Activated CD4-positive, alpha-beta memory T cell treated with anti-CD3 and anti-CD28 coated beads, Interleukin-2, amount 10 ng/mL, durations not matched to agents 7 days and 5 days (primary cell): ENCODE measurements at regions not wholly inside any gene's neighbourhood (a gene's known extent, or its start where the extent isn't known, plus 50 kb on each side); places are given as distances from the start of the nearest gene placed in this dataset.

ENCODE experiments used
- CTCF ChIA-PET: fragments of 350-600 bp; sonication (Branson Sonifier 250); formaldehyde crosslinking; loops from one replicate; lab custom pipeline; 2021; ENCODE audit warnings: antibody characterized with exemption, inconsistent platforms; lab: Charles Lee
- POLR2A ChIA-PET: fragments of 350-600 bp; sonication (Branson Sonifier 250); formaldehyde crosslinking; loops from one replicate; lab custom pipeline; 2021; ENCODE audit warnings: antibody characterized with exemption; lab: Charles Lee
- DNase-seq: peaks from one replicate; pipeline ENCODE4 v3.0.0-alpha.2; 2020
- H3K27ac Mint-ChIP-seq: one replicate; pipeline ENCODE4 v1.8.0; 2021; ENCODE audit warnings: mild to moderate bottlenecking, mixed read lengths
- H3K27me3 Mint-ChIP-seq: one replicate; pipeline ENCODE4 v1.8.0; 2021; ENCODE audit warnings: mixed read lengths
- H3K36me3 Mint-ChIP-seq: one replicate; pipeline ENCODE4 v1.8.0; 2021; ENCODE audit warnings: low read depth, mixed read lengths
- H3K4me1 Mint-ChIP-seq: one replicate; pipeline ENCODE4 v1.8.0; 2021; ENCODE audit warnings: mixed read lengths
- H3K4me3 Mint-ChIP-seq: one replicate; pipeline ENCODE4 v1.8.0; 2021; ENCODE audit warnings: mild to moderate bottlenecking, mixed read lengths
- H3K9me3 Mint-ChIP-seq: one replicate; pipeline ENCODE4 v1.8.0; 2021; ENCODE audit warnings: mixed read lengths

DNA sequence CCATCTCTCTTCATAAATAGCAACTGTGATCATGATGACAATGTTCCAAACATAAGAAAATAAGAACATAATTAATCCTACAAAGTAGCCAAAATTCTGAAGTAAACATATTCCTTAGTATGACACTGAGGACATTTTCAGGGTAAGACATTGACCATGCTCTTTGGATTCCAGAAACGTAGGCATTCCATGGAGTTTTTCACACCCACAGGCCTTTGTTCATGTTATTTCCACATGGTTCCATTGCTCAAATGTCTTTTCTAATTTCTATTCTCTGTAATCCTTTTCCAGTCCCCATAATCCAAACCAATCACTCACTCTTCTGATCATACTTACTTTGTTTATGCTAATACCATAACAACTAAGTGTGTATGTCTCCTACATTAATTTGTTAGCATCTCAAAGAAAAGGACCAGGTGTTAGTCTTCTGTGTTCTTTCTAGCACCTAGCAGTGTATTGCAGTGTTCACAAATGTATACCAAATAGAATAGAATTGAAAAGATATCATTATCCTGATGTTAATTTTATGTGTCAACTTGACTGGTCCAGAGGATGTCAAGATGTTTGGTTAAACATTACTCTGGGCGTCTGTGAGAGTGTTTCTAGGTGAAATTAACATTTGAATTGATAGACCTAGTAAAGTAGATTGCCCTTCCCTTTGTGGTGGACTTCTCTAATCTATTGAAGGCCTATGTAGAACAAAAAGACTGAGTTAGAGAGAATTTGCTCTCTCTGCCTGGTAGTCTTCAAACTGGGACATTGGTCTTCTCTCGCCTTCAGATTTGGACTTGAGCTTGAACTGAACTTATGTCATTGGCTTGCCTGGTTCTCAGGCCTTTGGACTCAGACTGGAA, 516.6 kb downstream of the PTPRC start:
- Mint-ChIP-seq H3K27ac (no peak overlapping the region), H3K9me3 (no peaks in the 10 kb centered on the region), H3K4me1 (no peaks in the 10 kb centered on the region), H3K36me3 (no peaks in the 10 kb centered on the region), H3K27me3 (peaks cover 2% of the 10 kb centered on the region), H3K4me3 (no peak overlapping the region)
- ChIA-PET CTCF (no interaction called here), POLR2A (no interaction called here)
- DNase-seq: no peak

DNA sequence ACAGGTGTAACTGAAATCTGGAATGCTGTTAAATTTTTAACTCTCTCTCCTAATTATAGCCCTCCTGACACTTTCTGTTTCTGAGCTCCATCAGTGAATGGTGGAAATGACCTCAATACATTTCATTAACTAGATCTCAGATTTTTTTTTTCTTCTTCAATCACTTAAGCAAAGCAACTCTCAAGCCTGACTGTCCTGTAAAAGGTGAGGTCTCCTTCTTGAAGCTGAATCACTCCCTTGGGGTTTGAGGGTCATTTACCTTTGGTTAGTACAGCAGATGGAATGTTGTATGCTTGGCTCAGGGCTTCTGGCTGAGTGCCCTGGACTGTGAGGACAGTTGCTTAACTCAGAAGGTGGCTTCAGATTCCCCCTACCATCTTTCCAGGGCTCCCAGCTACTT, 518.7 kb downstream of the PTPRC start:
- no peak overlapping the region for H3K4me3 Mint-ChIP-seq
- no peak overlapping the region for H3K27ac Mint-ChIP-seq
- H3K4me1 Mint-ChIP-seq: peaks cover 10% of the 10 kb centered on the region
- no peak for DNase-seq
- ChIA-PET CTCF (no interaction called here), POLR2A (no interaction called here)
- H3K27me3 Mint-ChIP-seq: peaks cover 1% of the 10 kb centered on the region
- H3K9me3 Mint-ChIP-seq: peaks cover 3% of the 10 kb centered on the region
- H3K36me3 Mint-ChIP-seq: peaks cover 2% of the 10 kb centered on the region

DNA sequence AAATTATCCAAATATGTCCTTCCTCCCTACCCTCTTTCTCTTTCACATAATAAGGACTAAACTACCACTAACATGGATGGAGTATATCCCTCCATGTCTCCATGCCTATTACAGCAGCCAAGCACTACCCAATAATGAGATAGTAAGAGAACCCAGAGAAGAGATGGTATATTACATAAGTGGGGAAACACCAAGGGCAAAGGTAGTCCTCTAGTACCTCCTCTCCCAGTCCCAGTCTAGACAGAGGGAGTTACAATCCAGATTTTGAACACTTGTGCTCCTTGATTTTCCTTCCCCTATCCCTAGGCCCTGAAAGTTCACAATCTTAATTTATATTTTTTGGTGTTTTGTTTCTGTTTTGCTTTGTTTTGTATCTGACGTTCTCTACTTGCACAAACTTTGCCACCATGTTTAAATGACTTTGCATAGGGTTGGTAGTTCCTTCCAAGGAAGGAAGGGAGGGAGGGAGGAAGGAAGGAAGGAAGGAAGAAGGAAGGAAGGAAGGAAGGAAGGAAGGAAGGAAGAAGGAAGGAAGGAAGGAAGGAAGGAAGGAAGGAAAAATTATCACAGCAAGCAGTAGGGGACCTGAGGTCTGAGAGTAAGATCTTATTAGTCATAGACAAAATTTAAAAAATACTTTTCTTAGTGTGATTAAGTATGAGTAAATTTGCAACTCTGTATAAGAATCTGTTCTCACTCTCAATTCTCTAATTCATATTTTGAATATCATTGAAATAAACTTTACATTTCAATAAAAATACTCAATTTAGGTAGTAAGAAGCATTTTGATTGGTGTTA, 521.9 kb downstream of the PTPRC start:
- Mint-ChIP-seq H3K36me3 (peaks cover 2% of the 10 kb centered on the region), H3K27me3 (no peaks in the 10 kb centered on the region), H3K9me3 (peaks cover 3% of the 10 kb centered on the region), H3K27ac (no peak overlapping the region), H3K4me3 (no peak overlapping the region), H3K4me1 (peaks cover 28% of the 10 kb centered on the region)
- ChIA-PET POLR2A (no interaction called here), CTCF (no interaction called here)
- DNase-seq: no peak

GRCh38 chr1:199161319-199161680, 522.5 kb downstream of the PTPRC start:
- no peak overlapping the region for H3K27ac Mint-ChIP-seq

GRCh38 chr1:199161766-199162303, 523.0 kb downstream of the PTPRC start:
- CTCF ChIA-PET: interaction anchor here (0.6 kb wide), 1 partner anchor 27 kb away, joined by 3 read pairs; no protein-coding TSS in a partner anchor
- H3K9me3 Mint-ChIP-seq: peaks cover 3% of the 10 kb centered on the region
- H3K4me1 Mint-ChIP-seq: peaks cover 28% of the 10 kb centered on the region
- H3K27ac Mint-ChIP-seq: no peak overlapping the region
- no peaks in the 10 kb centered on the region for H3K27me3 Mint-ChIP-seq
- no peak overlapping the region for H3K4me3 Mint-ChIP-seq
- POLR2A ChIA-PET: no interaction called here
- DNase-seq: no peak
- peaks cover 2% of the 10 kb centered on the region for H3K36me3 Mint-ChIP-seq

More at GRCh38 chr1:199161319-199161680, 522.5 kb downstream of the PTPRC start:
- Mint-ChIP-seq H3K4me3 (no peak overlapping the region), H3K27me3 (no peaks in the 10 kb centered on the region), H3K9me3 (peaks cover 3% of the 10 kb centered on the region), H3K36me3 (peaks cover 2% of the 10 kb centered on the region), H3K4me1 (peaks cover 28% of the 10 kb centered on the region)
- CTCF ChIA-PET: no interaction called here
- no peak for DNase-seq
- POLR2A ChIA-PET: no interaction called here

GRCh38 chr1:199163267-199163666, 524.4 kb downstream of the PTPRC start:
- Mint-ChIP-seq H3K4me1 (peaks cover 28% of the 10 kb centered on the region), H3K27me3 (no peaks in the 10 kb centered on the region), H3K4me3 (no peak overlapping the region), H3K27ac (no peak overlapping the region), H3K9me3 (peaks cover 3% of the 10 kb centered on the region), H3K36me3 (peaks cover 2% of the 10 kb centered on the region)
- CTCF ChIA-PET: no interaction called here
- POLR2A ChIA-PET: interaction anchor here (1.4 kb wide), 1 partner anchor 10 kb away, joined by 10 read pairs; no protein-coding TSS in a partner anchor
- no peak for DNase-seq

GRCh38 chr1:199163670-199164069, 524.8 kb downstream of the PTPRC start:
- H3K27ac Mint-ChIP-seq: no peak overlapping the region
- POLR2A ChIA-PET: interaction anchor here (1.4 kb wide), 1 partner anchor 10 kb away, joined by 10 read pairs; no protein-coding TSS in a partner anchor
- peaks cover 31% of the 10 kb centered on the region for H3K4me1 Mint-ChIP-seq
- H3K27me3 Mint-ChIP-seq: no peaks in the 10 kb centered on the region
- no peak overlapping the region for H3K4me3 Mint-ChIP-seq
- H3K9me3 Mint-ChIP-seq: peaks cover 3% of the 10 kb centered on the region
- H3K36me3 Mint-ChIP-seq: peaks cover 2% of the 10 kb centered on the region
- CTCF ChIA-PET: no interaction called here
- no peak for DNase-seq

GRCh38 chr1:199167460-199167859, 528.6 kb downstream of the PTPRC start:
- H3K9me3 Mint-ChIP-seq: no peaks in the 10 kb centered on the region
- no peaks in the 10 kb centered on the region for H3K27me3 Mint-ChIP-seq
- DNase-seq: no peak
- H3K4me1 Mint-ChIP-seq: peaks cover 32% of the 10 kb centered on the region
- H3K4me3 Mint-ChIP-seq: no peak overlapping the region
- CTCF ChIA-PET: no interaction called here
- H3K27ac Mint-ChIP-seq: no peak overlapping the region
- POLR2A ChIA-PET: no interaction called here
- H3K36me3 Mint-ChIP-seq: no peaks in the 10 kb centered on the region

DNA sequence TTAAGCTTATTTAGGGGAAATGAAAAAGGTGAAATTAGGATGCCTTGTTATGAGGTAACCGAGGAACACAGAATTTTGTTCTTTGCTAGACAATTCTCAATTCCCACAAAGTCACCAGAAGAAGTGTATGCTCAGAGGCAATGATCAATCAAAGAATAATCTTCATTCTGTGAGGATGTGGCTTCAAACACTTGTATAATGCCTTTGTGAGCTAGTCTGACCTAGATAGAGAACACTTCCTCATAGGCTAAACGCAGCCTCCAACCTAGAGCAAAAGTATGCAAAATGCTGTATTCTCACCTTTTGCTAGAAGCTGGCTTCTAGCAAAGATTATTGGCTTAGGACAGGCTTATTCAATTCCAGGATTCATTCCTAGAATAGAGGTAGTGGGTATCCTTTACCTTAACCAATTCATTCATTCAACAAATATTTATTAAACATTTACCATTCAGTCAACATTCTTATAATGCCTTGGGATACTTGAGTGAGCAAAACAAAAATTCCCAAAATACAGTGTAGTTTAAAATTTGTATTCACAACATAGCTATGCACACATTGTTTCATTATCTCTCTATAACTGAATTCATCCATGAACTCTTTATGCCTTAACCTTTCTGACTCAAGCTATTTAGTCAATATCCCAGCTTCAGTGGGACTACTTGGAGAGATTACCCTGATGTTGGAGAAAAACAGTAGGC, 530.2 kb downstream of the PTPRC start:
- Mint-ChIP-seq H3K36me3 (no peaks in the 10 kb centered on the region), H3K9me3 (no peaks in the 10 kb centered on the region), H3K27me3 (no peaks in the 10 kb centered on the region), H3K4me1 (peaks cover 30% of the 10 kb centered on the region), H3K27ac (no peak overlapping the region), H3K4me3 (no peak overlapping the region)
- DNase-seq: no peak
- CTCF ChIA-PET: interaction anchor here (1.6 kb wide), 1 partner anchor 56 kb away, joined by 4 read pairs; no protein-coding TSS in a partner anchor
- POLR2A ChIA-PET: no interaction called here

- H3K9me3 Mint-ChIP-seq: no peaks in the 10 kb centered on the region
- peaks cover 34% of the 10 kb centered on the region for H3K4me1 Mint-ChIP-seq
- H3K27ac Mint-ChIP-seq: no peak overlapping the region
- H3K36me3 Mint-ChIP-seq: no peaks in the 10 kb centered on the region
- no peak for DNase-seq
- H3K4me3 Mint-ChIP-seq: no peak overlapping the region
- CTCF ChIA-PET: no interaction called here
- POLR2A ChIA-PET: no interaction called here
- peaks cover under 1% of the 10 kb centered on the region for H3K27me3 Mint-ChIP-seq
These were observed 531.9 kb downstream of the PTPRC start for GRCh38 chr1:199170711-199171110.

- Mint-ChIP-seq H3K4me1 (peaks cover 34% of the 10 kb centered on the region), H3K9me3 (no peaks in the 10 kb centered on the region), H3K36me3 (no peaks in the 10 kb centered on the region), H3K4me3 (no peak overlapping the region), H3K27me3 (peaks cover 2% of the 10 kb centered on the region), H3K27ac (no peak overlapping the region)
- DNase-seq: no peak
- POLR2A ChIA-PET: interaction anchor here (0.8 to 1.3 kb wide), 4 partner anchors 9 to 83 kb away, joined by 3 to 10 read pairs (median 4); no protein-coding TSS in a partner anchor
- CTCF ChIA-PET: interaction anchor here (0.6 to 1.5 kb wide), 2 partner anchors 18 to 160 kb away, joined by 3 to 6 read pairs; no protein-coding TSS in a partner anchor
These were observed 533.6 kb downstream of the PTPRC start for GRCh38 chr1:199172171-199173124.
